Activated naive CD8-positive, alpha-beta T cell treated with anti-CD3 and anti-CD28 coated beads, Interleukin-2, amount 50 U/mL, for 24 hours (primary cell): ENCODE measurements at regions not wholly inside any gene's neighbourhood (a gene's known extent, or its start where the extent isn't known, plus 50 kb on each side); places are given as distances from the start of the nearest gene placed in this dataset.
A peak's percentile ranks its signal among the peaks of the same experiment; 100 is the strongest.

ENCODE experiments used
- ATAC-seq: fragments of 150-1000 bp; cut with Tn5 transposase; one replicate; pipeline ENCODE4 v1.10.0; 2021
- DNase-seq: peaks from one replicate; pipeline ENCODE4 v3.0.0; 2021
- H3K27ac Mint-ChIP-seq: one replicate; pipeline ENCODE4 v1.8.0; 2021; ENCODE audit warnings: mild to moderate bottlenecking, mixed read lengths
- H3K27me3 Mint-ChIP-seq: one replicate; pipeline ENCODE4 v1.8.0; 2021; ENCODE audit warnings: mixed read lengths
- H3K36me3 Mint-ChIP-seq: one replicate; pipeline ENCODE4 v1.8.0; 2021; ENCODE audit warnings: low read depth, mixed read lengths
- H3K4me1 Mint-ChIP-seq: one replicate; pipeline ENCODE4 v1.8.0; 2021; ENCODE audit warnings: mixed read lengths
- H3K4me3 Mint-ChIP-seq: one replicate; pipeline ENCODE4 v1.8.0; 2021; ENCODE audit warnings: mild to moderate bottlenecking, moderate library complexity, mixed read lengths
- H3K9me3 Mint-ChIP-seq: one replicate; pipeline ENCODE4 v1.8.0; 2021; ENCODE audit warnings: mixed read lengths

DNA sequence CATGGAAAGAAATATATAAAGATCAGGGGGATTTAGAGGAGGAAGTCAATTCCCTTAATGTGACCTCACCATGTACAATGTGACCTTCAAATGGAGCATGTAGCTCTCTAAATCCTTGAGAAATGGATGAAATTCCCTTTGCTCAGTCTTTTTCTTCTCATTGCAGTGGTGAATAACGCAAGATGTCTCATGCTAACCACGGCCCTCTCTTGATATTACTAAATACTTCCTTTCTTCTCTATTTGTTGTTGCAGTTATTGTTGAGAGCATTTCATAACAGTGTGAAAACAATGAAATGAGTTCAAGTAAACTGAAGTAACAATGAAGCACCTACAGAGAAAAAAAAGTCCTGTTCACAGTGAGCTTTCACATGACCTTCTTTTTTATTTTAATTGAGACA lies 55.6 kb downstream of the ZNF281 start:
- H3K4me1 Mint-ChIP-seq, result peaks cover 39% of the 10 kb centered on the region
- H3K9me3 Mint-ChIP-seq, result no peaks in the 10 kb centered on the region
- H3K4me3 Mint-ChIP-seq, result no peak overlapping the region
- H3K36me3 Mint-ChIP-seq, result no peaks in the 10 kb centered on the region
- DNase-seq, result no peak
- no peaks in the 10 kb centered on the region for H3K27me3 Mint-ChIP-seq
- no peak overlapping the region for H3K27ac Mint-ChIP-seq
- peak; percentile 37 for ATAC-seq

DNA sequence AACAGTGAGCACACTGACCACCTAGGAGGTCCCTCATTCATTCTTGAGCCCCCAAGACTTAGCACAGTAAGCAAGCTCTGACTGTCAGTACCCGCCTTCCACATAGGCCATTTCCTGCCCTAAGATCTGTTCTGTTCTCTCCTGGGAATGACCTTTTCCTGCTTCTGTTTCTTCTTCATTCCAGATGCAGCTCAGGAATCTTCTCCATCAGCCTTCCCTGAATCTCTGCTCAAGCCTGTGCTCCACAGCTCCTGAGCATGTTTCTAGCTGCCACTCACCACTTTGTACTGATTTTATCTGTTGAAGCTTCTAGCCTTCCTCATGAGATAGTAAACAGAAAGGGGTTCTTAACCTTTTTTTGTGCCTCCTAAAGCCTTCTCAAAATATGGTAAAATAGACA lies 56.6 kb downstream of the ZNF281 start:
- no peaks in the 10 kb centered on the region for H3K27me3 Mint-ChIP-seq
- no peaks in the 10 kb centered on the region for H3K36me3 Mint-ChIP-seq
- peak overlapping the region; percentile 52 for H3K27ac Mint-ChIP-seq
- H3K4me3 Mint-ChIP-seq, result no peak overlapping the region
- ATAC-seq (no peak), DNase-seq (no peak)
- H3K4me1 Mint-ChIP-seq, result peaks cover 39% of the 10 kb centered on the region
- H3K9me3 Mint-ChIP-seq, result no peaks in the 10 kb centered on the region

DNA sequence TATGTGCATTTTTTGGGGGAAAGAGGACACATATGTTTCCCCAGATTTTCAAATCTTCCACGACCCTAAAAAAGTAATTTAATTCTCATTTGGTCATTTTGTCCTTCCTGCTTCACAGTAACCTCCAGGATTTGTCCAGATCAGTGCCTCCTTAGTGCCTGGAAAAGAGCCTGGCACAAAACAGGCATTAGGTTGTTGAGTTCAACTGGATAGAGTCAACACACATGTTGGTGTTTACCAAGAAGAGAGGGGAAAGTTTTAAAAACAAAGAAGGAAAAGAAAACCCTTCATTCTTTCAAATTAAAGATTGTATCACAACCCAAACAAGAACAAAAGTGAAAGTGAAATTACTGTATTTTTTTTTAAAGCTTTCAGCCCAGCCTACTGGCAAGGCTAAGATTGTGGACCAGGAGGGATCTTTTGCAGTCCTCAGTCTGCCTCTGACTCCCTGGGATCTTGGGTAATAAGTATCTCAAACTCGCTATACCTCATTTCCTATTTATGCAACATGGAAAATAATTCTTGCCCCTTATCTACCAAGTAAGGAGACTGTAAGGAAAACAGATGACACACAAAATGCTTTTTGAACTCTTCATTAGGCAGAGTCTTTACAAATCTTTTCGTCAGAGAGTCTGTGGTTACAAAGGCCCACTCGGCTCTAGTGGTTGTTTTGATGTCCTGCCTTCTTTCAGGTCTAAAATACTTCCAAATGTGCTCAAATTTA lies 57.8 kb downstream of the ZNF281 start:
- H3K4me1 Mint-ChIP-seq, result peaks cover 39% of the 10 kb centered on the region
- no peaks in the 10 kb centered on the region for H3K27me3 Mint-ChIP-seq
- DNase-seq (no peak), ATAC-seq (peak; percentile 58)
- H3K36me3 Mint-ChIP-seq, result no peaks in the 10 kb centered on the region
- H3K9me3 Mint-ChIP-seq, result no peaks in the 10 kb centered on the region
- H3K27ac Mint-ChIP-seq, result peak overlapping the region; percentile 63
- peak overlapping the region; percentile 56 for H3K4me3 Mint-ChIP-seq

DNA sequence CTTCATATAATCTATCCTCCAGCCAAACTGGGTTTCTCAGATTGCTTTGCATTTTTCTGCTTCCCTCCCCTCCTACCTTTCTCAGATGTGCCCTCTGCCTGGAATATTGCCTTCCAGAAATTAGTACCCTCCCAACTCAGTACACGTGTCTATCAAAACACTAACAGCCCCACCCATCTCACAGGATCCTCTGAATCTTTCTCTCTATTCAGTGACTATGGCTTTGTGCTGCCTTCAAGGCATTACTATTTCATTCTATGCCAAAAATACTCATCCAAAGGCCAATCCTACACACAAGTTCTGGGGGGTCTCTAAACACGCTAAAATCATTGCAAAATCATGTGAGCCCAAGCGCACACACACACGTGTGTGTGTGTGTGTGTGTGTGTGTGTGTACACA lies 58.4 kb downstream of the ZNF281 start:
- no peaks in the 10 kb centered on the region for H3K36me3 Mint-ChIP-seq
- peaks cover 39% of the 10 kb centered on the region for H3K4me1 Mint-ChIP-seq
- no peaks in the 10 kb centered on the region for H3K27me3 Mint-ChIP-seq
- H3K27ac Mint-ChIP-seq, result peak overlapping the region; percentile 63
- ATAC-seq (no peak), DNase-seq (no peak)
- no peaks in the 10 kb centered on the region for H3K9me3 Mint-ChIP-seq
- H3K4me3 Mint-ChIP-seq, result peak overlapping the region; percentile 2

- H3K4me1 Mint-ChIP-seq, result peaks cover 11% of the 10 kb centered on the region
- DNase-seq (no peak), ATAC-seq (no peak)
- H3K36me3 Mint-ChIP-seq, result no peaks in the 10 kb centered on the region
- no peak overlapping the region for H3K4me3 Mint-ChIP-seq
- no peaks in the 10 kb centered on the region for H3K27me3 Mint-ChIP-seq
- H3K9me3 Mint-ChIP-seq, result no peaks in the 10 kb centered on the region
- no peak overlapping the region for H3K27ac Mint-ChIP-seq
These were observed 63.1 kb downstream of the ZNF281 start for GRCh38 chr1:200346700-200347099.

GRCh38 chr1:200345520-200345919 lies 64.3 kb downstream of the ZNF281 start:
- H3K36me3 Mint-ChIP-seq, result no peaks in the 10 kb centered on the region
- no peak for ATAC-seq
- H3K27ac Mint-ChIP-seq, result no peak overlapping the region
- H3K9me3 Mint-ChIP-seq, result no peaks in the 10 kb centered on the region
- no peaks in the 10 kb centered on the region for H3K27me3 Mint-ChIP-seq
- H3K4me1 Mint-ChIP-seq, result peaks cover 6% of the 10 kb centered on the region
- H3K4me3 Mint-ChIP-seq, result no peak overlapping the region
- DNase-seq, result no peak

- Mint-ChIP-seq H3K9me3 (no peaks in the 10 kb centered on the region), H3K36me3 (no peaks in the 10 kb centered on the region), H3K4me3 (no peak overlapping the region), H3K27ac (peak overlapping the region; percentile 16), H3K27me3 (no peaks in the 10 kb centered on the region), H3K4me1 (peaks cover 6% of the 10 kb centered on the region)
- ATAC-seq (peak; percentile 54), DNase-seq (no peak)
These were observed 66.0 kb downstream of the ZNF281 start for GRCh38 chr1:200343874-200344273.

DNA sequence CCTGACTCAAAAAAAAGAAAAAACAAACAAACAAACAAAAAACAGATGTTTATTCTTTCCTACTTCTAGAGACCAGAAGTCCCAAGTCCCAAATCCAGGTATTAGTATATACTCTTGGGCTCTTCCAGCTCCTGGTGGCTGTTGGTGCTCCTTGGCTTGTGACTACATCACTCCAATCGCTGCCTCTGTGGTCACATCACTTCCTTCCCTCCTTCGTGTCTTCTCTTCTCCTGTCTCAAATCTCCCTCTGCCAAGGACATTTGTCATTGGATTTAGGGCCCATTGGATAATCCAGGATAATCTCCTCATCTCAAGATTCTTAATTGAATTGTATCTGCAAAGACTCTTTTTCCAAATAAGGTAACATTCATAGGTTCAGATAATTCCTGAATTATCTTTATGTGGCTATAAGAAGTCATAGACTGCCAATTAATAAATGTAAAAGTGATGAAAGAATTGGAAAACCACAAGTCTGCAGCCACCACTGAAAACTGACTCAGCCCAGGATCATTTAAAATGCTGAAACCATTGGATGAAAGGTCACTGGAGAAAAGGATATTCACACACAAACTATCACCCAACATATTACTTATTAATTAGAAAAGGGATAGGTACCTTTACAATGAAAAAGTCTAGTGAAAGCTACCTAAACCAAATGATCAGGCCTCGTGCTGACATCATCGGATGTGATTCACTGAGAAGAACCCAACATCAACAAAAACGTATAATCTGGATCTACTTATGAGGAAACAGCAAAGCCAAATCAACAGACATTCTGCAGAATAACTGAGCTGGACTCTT lies 67.1 kb downstream of the ZNF281 start:
- ATAC-seq (no peak), DNase-seq (no peak)
- H3K9me3 Mint-ChIP-seq, result no peaks in the 10 kb centered on the region
- H3K4me3 Mint-ChIP-seq, result no peak overlapping the region
- H3K4me1 Mint-ChIP-seq, result peaks cover 13% of the 10 kb centered on the region
- no peak overlapping the region for H3K27ac Mint-ChIP-seq
- no peaks in the 10 kb centered on the region for H3K27me3 Mint-ChIP-seq
- no peaks in the 10 kb centered on the region for H3K36me3 Mint-ChIP-seq

DNA sequence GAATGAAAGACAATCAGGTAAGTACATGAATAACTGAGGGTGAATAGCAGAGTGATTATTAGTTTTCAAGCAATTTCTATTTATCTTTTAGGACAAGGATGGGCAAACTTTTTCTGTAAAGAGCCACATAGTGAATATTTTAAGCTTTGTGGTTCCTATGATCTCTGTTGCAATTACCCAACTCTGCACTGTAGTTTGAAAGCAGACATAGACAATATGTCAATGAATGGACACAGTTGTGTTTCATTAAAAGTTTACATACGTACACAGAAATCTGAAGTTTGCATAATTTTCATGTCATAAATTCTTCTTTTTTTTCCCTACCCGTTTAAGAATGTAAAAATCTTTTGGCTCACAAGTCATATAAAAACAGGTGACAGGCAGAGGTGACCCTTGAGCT lies 71.4 kb downstream of the ZNF281 start:
- H3K4me3 Mint-ChIP-seq, result no peak overlapping the region
- no peaks in the 10 kb centered on the region for H3K36me3 Mint-ChIP-seq
- H3K27ac Mint-ChIP-seq, result no peak overlapping the region
- DNase-seq (no peak), ATAC-seq (no peak)
- H3K27me3 Mint-ChIP-seq, result no peaks in the 10 kb centered on the region
- H3K9me3 Mint-ChIP-seq, result no peaks in the 10 kb centered on the region
- peaks cover 28% of the 10 kb centered on the region for H3K4me1 Mint-ChIP-seq

GRCh38 chr1:200337831-200338230 lies 72.0 kb downstream of the ZNF281 start:
- no peak for DNase-seq
- ATAC-seq, result no peak
- Mint-ChIP-seq H3K27me3 (no peaks in the 10 kb centered on the region), H3K4me3 (no peak overlapping the region), H3K4me1 (peaks cover 28% of the 10 kb centered on the region), H3K36me3 (no peaks in the 10 kb centered on the region), H3K27ac (peak overlapping the region; percentile 31), H3K9me3 (no peaks in the 10 kb centered on the region)

DNA sequence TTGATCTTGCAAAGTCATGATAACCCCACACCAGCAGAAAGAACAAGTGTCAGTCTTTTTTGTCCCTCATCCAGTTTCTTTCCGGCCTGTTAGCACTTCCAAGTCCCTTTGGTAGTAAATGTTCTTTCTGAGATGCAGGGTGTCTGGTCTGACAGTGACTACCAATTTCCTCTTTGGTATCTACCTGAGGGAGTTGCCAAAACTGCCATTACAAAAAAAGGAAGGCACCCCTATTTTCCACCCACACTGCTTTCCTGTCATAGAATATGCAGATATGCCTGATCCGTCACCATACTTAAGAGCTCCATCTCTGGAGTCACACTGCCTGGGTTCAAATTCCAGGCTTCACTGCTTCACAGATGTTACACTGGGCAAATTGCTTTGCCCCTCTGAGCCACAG lies 72.4 kb downstream of the ZNF281 start:
- peak overlapping the region; percentile 31 for H3K27ac Mint-ChIP-seq
- no peak overlapping the region for H3K4me3 Mint-ChIP-seq
- peak; percentile 40 for ATAC-seq

DNA sequence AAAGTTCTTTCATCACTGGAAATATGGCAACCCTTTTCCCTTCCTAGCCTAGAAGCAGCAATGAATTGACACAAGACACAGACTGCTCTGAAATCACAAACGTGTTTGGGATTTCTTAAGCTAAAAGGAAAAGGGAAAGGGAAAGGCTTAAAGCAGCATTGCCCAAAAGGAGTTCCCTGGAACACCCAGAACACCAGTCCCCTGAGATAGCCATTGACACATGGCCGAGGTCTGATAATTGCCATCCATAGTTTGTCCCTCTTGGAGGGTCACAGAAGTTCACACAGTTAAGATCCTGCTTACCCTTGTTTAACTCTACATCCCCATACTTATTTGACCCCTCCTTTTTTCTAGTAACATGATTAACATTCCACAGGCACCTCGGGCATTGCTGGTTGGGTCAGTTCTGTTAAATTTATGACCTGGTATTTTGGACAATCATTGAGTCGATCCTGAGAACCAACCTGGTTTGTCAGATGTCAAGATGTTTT lies 72.9 kb downstream of the ZNF281 start:
- no peaks in the 10 kb centered on the region for H3K27me3 Mint-ChIP-seq
- H3K36me3 Mint-ChIP-seq, result no peaks in the 10 kb centered on the region
- no peaks in the 10 kb centered on the region for H3K9me3 Mint-ChIP-seq
- H3K4me1 Mint-ChIP-seq, result peaks cover 26% of the 10 kb centered on the region
- H3K4me3 Mint-ChIP-seq, result no peak overlapping the region
- ATAC-seq (no peak), DNase-seq (no peak)
- peak overlapping the region; percentile 31 for H3K27ac Mint-ChIP-seq

More for the DNA sequence above, 72.4 kb downstream of the ZNF281 start:
- DNase-seq, result no peak
- H3K9me3 Mint-ChIP-seq, result no peaks in the 10 kb centered on the region
- H3K4me1 Mint-ChIP-seq, result peaks cover 26% of the 10 kb centered on the region
- H3K36me3 Mint-ChIP-seq, result no peaks in the 10 kb centered on the region
- no peaks in the 10 kb centered on the region for H3K27me3 Mint-ChIP-seq

- DNase-seq (no peak), ATAC-seq (no peak)
- no peaks in the 10 kb centered on the region for H3K36me3 Mint-ChIP-seq
- no peak overlapping the region for H3K27ac Mint-ChIP-seq
- H3K27me3 Mint-ChIP-seq, result no peaks in the 10 kb centered on the region
- peaks cover 26% of the 10 kb centered on the region for H3K4me1 Mint-ChIP-seq
- no peak overlapping the region for H3K4me3 Mint-ChIP-seq
- H3K9me3 Mint-ChIP-seq, result no peaks in the 10 kb centered on the region
These were observed 73.6 kb downstream of the ZNF281 start for GRCh38 chr1:200336101-200336845.

- Mint-ChIP-seq H3K27ac (no peak overlapping the region), H3K4me3 (no peak overlapping the region), H3K4me1 (peaks cover 26% of the 10 kb centered on the region), H3K9me3 (no peaks in the 10 kb centered on the region), H3K27me3 (no peaks in the 10 kb centered on the region), H3K36me3 (no peaks in the 10 kb centered on the region)
- DNase-seq (no peak), ATAC-seq (peak; percentile 61)
These were observed 75.1 kb downstream of the ZNF281 start for GRCh38 chr1:200334661-200335256.
